ENCODE measurements at regions not wholly inside any gene's neighbourhood (a gene's known extent, or its start where the extent isn't known, plus 50 kb on each side); places are given as distances from the start of the nearest gene placed in this dataset.

DNA sequence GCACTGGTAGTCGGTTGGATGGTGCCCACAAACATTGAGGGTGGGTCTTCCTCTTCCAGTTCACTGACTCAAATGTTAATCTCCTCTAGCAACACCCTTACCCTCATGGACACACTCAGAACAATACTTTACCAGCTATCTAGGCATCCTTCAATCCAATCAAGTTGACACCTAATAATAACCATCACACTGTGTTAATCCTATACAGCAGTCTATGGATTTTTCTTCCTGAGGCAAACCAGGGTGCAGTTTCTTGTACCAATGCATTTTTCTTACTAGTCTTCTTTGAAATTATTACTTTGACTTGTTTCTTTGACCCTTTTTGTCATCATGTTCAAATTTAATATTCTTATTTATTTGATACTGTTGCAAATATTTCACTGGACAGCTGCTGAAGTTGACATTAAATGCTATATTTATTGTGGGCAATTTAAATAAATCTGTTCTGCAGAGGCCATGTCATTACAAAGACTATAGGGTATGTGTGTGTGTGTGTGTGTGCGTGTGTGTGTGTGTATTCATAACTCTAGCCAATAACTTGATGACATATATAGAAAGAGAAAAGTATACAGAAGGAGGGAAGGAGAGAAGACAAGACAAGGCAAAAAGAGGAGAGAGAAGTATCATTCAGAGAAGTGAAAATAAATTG lies 884.8 kb upstream of the NEGR1 start:
- no peaks in the 10 kb centered on the region for H3K9me3 ChIP-seq
- POLR2A ChIA-PET = no interaction called here
- CTCF ChIA-PET = no interaction called here
- DNase-seq (ENCODE audit: low read depth in 1 of 2, low spot score in 1 of 2) (no peak), ATAC-seq (no peak), FAIRE-seq (no peak)
- H3K4me2 ChIP-seq = no peak overlapping the region
- no peak overlapping the region for H3K27ac ChIP-seq
- H3K4me3 ChIP-seq = no peak overlapping the region
- TF ChIP-seq, protein P1, sequence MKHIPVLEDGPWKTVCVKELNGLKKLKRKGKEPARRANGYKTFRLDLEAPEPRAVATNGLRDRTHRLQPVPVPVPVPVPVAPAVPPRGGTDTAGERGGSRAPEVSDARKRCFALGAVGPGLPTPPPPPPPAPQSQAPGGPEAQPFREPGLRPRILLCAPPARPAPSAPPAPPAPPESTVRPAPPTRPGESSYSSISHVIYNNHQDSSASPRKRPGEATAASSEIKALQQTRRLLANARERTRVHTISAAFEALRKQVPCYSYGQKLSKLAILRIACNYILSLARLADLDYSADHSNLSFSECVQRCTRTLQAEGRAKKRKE (CRISPR knock-in tag; IDR thresholded peaks at IDR 0.05; ENCODE audit: low read depth) = no peak
- TF ChIP-seq CBX8 (IDR thresholded peaks at IDR 0.05) = no peak
- WGBS (ENCODE audit: missing lambda C conversion rate) = 6% methylated on average over 2 of the region's 2 CpGs
- no peaks in the 10 kb centered on the region for H3K4me1 ChIP-seq

DNA sequence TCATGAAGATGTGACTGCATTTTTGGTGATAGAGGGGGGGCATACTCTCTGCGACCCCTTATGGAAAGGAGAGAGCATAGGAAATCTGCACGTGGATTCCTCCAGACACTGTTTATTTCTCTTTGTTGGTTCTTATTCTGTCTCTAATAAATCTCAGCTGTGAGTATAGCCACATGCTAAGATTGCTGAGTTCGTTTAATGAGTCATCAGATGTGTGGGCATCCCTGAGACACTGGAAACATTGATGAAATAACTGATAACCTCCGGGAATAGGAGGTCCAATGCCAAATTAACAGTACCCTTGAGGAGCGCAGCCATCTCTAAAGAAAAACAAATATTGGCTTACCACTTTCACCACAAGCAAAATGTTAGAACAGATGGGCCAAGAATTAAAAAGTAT lies 880.2 kb upstream of the NEGR1 start:
- Histone ChIP-seq H3K27ac (no peak overlapping the region), H3K9me3 (no peaks in the 10 kb centered on the region), H3K4me1 (no peaks in the 10 kb centered on the region), H3K4me3 (no peak overlapping the region), H3K4me2 (no peak overlapping the region)
- TF ChIP-seq JUNB (IDR thresholded peaks at IDR 0.05) (no peak), KDM5A (IDR thresholded peaks at IDR 0.05) (no peak), RCOR1 (IDR thresholded peaks at IDR 0.05; ENCODE audit: low read depth, low read length) (no peak), POLR2AphosphoS2 (conservative IDR thresholded peaks at IDR 0.05; ENCODE audit: low read length) (no peak), GATA3 (IDR thresholded peaks at IDR 0.05; ENCODE audit: borderline replicate concordance) (no peak), CHD4 (IDR thresholded peaks at IDR 0.05; ENCODE audit: borderline replicate concordance) (no peak), SMC3 (IDR thresholded peaks at IDR 0.05) (no peak), NFE2L2 (conservative IDR thresholded peaks at IDR 0.05; ENCODE audit: low read length) (no peak), RARB (CRISPR knock-in tag; IDR thresholded peaks at IDR 0.05) (no peak), ZSCAN20 (CRISPR knock-in tag; IDR thresholded peaks at IDR 0.05) (no peak), MYC (IDR thresholded peaks at IDR 0.05; ENCODE audit: borderline replicate concordance, low read length) (no peak), RNF2 (IDR thresholded peaks at IDR 0.05; ENCODE audit: borderline replicate concordance, low read depth) (no peak)
- TF ChIP-seq, protein P2, sequence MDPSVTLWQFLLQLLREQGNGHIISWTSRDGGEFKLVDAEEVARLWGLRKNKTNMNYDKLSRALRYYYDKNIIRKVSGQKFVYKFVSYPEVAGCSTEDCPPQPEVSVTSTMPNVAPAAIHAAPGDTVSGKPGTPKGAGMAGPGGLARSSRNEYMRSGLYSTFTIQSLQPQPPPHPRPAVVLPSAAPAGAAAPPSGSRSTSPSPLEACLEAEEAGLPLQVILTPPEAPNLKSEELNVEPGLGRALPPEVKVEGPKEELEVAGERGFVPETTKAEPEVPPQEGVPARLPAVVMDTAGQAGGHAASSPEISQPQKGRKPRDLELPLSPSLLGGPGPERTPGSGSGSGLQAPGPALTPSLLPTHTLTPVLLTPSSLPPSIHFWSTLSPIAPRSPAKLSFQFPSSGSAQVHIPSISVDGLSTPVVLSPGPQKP (IDR thresholded peaks at IDR 0.05; ENCODE audit: low read depth, low read length) = no peak
- TF ChIP-seq, protein P3, sequence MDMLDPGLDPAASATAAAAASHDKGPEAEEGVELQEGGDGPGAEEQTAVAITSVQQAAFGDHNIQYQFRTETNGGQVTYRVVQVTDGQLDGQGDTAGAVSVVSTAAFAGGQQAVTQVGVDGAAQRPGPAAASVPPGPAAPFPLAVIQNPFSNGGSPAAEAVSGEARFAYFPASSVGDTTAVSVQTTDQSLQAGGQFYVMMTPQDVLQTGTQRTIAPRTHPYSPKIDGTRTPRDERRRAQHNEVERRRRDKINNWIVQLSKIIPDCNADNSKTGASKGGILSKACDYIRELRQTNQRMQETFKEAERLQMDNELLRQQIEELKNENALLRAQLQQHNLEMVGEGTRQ (IDR thresholded peaks at IDR 0.05) = no peak
- TF ChIP-seq, protein P4, sequence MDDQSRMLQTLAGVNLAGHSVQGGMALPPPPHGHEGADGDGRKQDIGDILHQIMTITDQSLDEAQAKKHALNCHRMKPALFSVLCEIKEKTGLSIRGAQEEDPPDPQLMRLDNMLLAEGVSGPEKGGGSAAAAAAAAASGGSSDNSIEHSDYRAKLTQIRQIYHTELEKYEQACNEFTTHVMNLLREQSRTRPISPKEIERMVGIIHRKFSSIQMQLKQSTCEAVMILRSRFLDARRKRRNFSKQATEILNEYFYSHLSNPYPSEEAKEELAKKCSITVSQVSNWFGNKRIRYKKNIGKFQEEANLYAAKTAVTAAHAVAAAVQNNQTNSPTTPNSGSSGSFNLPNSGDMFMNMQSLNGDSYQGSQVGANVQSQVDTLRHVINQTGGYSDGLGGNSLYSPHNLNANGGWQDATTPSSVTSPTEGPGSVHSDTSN (IDR thresholded peaks at IDR 0.05) = no peak
- TF ChIP-seq, protein P5, sequence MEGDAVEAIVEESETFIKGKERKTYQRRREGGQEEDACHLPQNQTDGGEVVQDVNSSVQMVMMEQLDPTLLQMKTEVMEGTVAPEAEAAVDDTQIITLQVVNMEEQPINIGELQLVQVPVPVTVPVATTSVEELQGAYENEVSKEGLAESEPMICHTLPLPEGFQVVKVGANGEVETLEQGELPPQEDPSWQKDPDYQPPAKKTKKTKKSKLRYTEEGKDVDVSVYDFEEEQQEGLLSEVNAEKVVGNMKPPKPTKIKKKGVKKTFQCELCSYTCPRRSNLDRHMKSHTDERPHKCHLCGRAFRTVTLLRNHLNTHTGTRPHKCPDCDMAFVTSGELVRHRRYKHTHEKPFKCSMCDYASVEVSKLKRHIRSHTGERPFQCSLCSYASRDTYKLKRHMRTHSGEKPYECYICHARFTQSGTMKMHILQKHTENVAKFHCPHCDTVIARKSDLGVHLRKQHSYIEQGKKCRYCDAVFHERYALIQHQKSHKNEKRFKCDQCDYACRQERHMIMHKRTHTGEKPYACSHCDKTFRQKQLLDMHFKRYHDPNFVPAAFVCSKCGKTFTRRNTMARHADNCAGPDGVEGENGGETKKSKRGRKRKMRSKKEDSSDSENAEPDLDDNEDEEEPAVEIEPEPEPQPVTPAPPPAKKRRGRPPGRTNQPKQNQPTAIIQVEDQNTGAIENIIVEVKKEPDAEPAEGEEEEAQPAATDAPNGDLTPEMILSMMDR (IDR thresholded peaks at IDR 0.05) = no peak
- CTCF ChIA-PET = no interaction called here
- FAIRE-seq = no peak
- no peak for ATAC-seq
- POLR2A ChIA-PET = no interaction called here
- no peak for DNase-seq (ENCODE audit: low read depth in 1 of 2, low spot score in 1 of 2)
- 0% methylated on average over 5 of the region's 5 CpGs for WGBS (ENCODE audit: missing lambda C conversion rate)

DNA sequence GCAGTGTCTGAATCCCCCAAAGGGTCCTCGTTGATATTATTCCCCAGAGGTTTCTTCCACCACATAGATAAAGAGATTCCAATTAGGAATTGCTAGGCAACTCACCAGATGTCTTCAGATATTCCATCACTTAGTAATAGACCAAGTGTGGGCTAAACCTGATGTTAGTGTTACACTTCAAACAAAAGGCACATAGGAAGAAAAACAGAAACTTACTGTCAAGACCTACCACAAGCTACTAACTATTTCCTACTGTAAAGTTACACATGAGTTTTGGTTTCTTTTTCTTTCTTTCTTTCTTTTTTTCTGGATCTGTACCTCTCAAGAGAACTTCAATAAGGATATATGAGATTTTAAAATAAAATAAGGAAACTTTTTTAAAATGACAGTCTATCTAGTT lies 879.1 kb upstream of the NEGR1 start:
- CTCF ChIA-PET = no interaction called here
- H3K4me1 ChIP-seq = no peaks in the 10 kb centered on the region

More for the DNA sequence above, 879.1 kb upstream of the NEGR1 start:
- no peak overlapping the region for H3K27ac ChIP-seq
- POLR2A ChIA-PET = no interaction called here
- TF ChIP-seq HOXA7 (CRISPR knock-in tag; IDR thresholded peaks at IDR 0.05) = no peak
- TF ChIP-seq JUN (IDR thresholded peaks at IDR 0.05) = no peak
- TF ChIP-seq NR3C1 (IDR thresholded peaks at IDR 0.05) = no peak
- TF ChIP-seq EHF (CRISPR knock-in tag; IDR thresholded peaks at IDR 0.05) = no peak
- no peak for TF ChIP-seq HOXB13 (CRISPR knock-in tag; IDR thresholded peaks at IDR 0.05; ENCODE audit: low read depth)
- TF ChIP-seq RAD21 (conservative IDR thresholded peaks at IDR 0.05 in 1 of 2, IDR thresholded peaks at IDR 0.05 in 1 of 2) = no peak
- no peak for TF ChIP-seq FOXS1 (CRISPR knock-in tag; IDR thresholded peaks at IDR 0.05)
- DNase-seq (ENCODE audit: low read depth in 1 of 2, low spot score in 1 of 2) = no peak
- FAIRE-seq = no peak
- 8% methylated on average over 1 of the region's 1 CpG for WGBS (ENCODE audit: missing lambda C conversion rate)
- no peak for ATAC-seq
- H3K4me2 ChIP-seq = no peak overlapping the region
- H3K9me3 ChIP-seq = no peaks in the 10 kb centered on the region
- no peak overlapping the region for H3K4me3 ChIP-seq
